Natural killer cell treated with Interleukin-12 subunit alpha and Interleukin-12 subunit beta and Interleukin-15 and Interleukin-18, amount 100 ng/mL, for 72 hours (primary cell): ENCODE measurements at regions not wholly inside any gene's neighbourhood (a gene's known extent, or its start where the extent isn't known, plus 50 kb on each side); places are given as distances from the start of the nearest gene placed in this dataset.

ENCODE experiments used
- ATAC-seq, 2 donors: fragments of 150-1000 bp; cut with Tn5 transposase in 1 of 2; sonication (Bioruptor Pico), chemical (Tn5 transposase) in 1 of 2; 2 replicates each; pipeline ENCODE4 v1.10.0; 2021
- DNase-seq: peaks from one replicate; pipeline ENCODE4 v3.0.0; 2022; ENCODE audit warnings: low spot score
- H3K27ac Mint-ChIP-seq, 2 donors: 1 replicate in 1 of 2; 2 replicates in 1 of 2; pipeline ENCODE4 v1.8.0; 2022; ENCODE audit warnings: mixed read lengths in 2 of 2, mild to moderate bottlenecking in 1 of 2, moderate library complexity in 1 of 2
- H3K27me3 Mint-ChIP-seq, 2 donors: 1 replicate in 1 of 2; 2 replicates in 1 of 2; pipeline ENCODE4 v1.8.0; 2022; ENCODE audit warnings: mixed read lengths in 2 of 2
- H3K36me3 Mint-ChIP-seq: one replicate; pipeline ENCODE4 v1.8.0; 2022; ENCODE audit warnings: mixed read lengths
- H3K4me1 Mint-ChIP-seq, 2 donors: 1 replicate in 1 of 2; 2 replicates in 1 of 2; pipeline ENCODE4 v1.8.0; 2022; ENCODE audit warnings: low read depth in 2 of 2, mixed read lengths in 2 of 2, mild to moderate bottlenecking in 1 of 2
- H3K4me3 Mint-ChIP-seq: one replicate; pipeline ENCODE4 v1.8.0; 2022; ENCODE audit warnings: mixed read lengths
- H3K9me3 Mint-ChIP-seq: 2 replicates; pipeline ENCODE4 v1.8.0; 2022; ENCODE audit warnings: mixed read lengths

GRCh38 chr6:163930012-163930411, 515.5 kb downstream of the QKI start:
- H3K9me3 Mint-ChIP-seq, result no peaks in the 10 kb centered on the region
- no peak overlapping the region for H3K27ac Mint-ChIP-seq

GRCh38 chr6:163929538-163929937, 515.0 kb downstream of the QKI start:
- Mint-ChIP-seq H3K36me3 (no peaks in the 10 kb centered on the region), H3K9me3 (no peaks in the 10 kb centered on the region)

More at GRCh38 chr6:163930012-163930411, 515.5 kb downstream of the QKI start:
- Mint-ChIP-seq H3K4me3 (no peak overlapping the region), H3K4me1 (no peaks in the 10 kb centered on the region), H3K36me3 (no peaks in the 10 kb centered on the region), H3K27me3 (peaks cover 8 to 16% of the 10 kb centered on the region in 2 donors)
- ATAC-seq, result no peak
- DNase-seq, result no peak

GRCh38 chr6:163926642-163927041, 512.1 kb downstream of the QKI start:
- no peaks in the 10 kb centered on the region for H3K4me1 Mint-ChIP-seq
- ATAC-seq, result no peak

More at GRCh38 chr6:163929538-163929937, 515.0 kb downstream of the QKI start:
- no peaks in the 10 kb centered on the region for H3K4me1 Mint-ChIP-seq
- no peak for ATAC-seq
- peaks cover 8 to 14% of the 10 kb centered on the region in 2 donors for H3K27me3 Mint-ChIP-seq
- no peak overlapping the region for H3K4me3 Mint-ChIP-seq
- no peak for DNase-seq
- H3K27ac Mint-ChIP-seq, result no peak overlapping the region

GRCh38 chr6:163925839-163926238, 511.3 kb downstream of the QKI start:
- ATAC-seq, result no peak
- Mint-ChIP-seq H3K4me3 (no peak overlapping the region), H3K27me3 (no peaks in the 10 kb centered on the region), H3K27ac (no peak overlapping the region), H3K4me1 (no peaks in the 10 kb centered on the region), H3K36me3 (no peaks in the 10 kb centered on the region), H3K9me3 (no peaks in the 10 kb centered on the region)
- no peak for DNase-seq

More at GRCh38 chr6:163926642-163927041, 512.1 kb downstream of the QKI start:
- Mint-ChIP-seq H3K27me3 (no peaks in the 10 kb centered on the region), H3K9me3 (no peaks in the 10 kb centered on the region), H3K36me3 (no peaks in the 10 kb centered on the region), H3K4me3 (no peak overlapping the region), H3K27ac (no peak overlapping the region)
- no peak for DNase-seq

- Mint-ChIP-seq H3K27me3 (peaks cover 3 to 4% of the 10 kb centered on the region in 2 donors), H3K9me3 (no peaks in the 10 kb centered on the region), H3K27ac (no peak overlapping the region), H3K36me3 (no peaks in the 10 kb centered on the region), H3K4me1 (no peaks in the 10 kb centered on the region), H3K4me3 (no peak overlapping the region)
- no peak for DNase-seq
- no peak for ATAC-seq
Measured at GRCh38 chr6:163923658-163924411, 509.3 kb downstream of the QKI start.

GRCh38 chr6:163922562-163922961, 508.0 kb downstream of the QKI start:
- Mint-ChIP-seq H3K27ac (no peak overlapping the region), H3K36me3 (no peaks in the 10 kb centered on the region), H3K9me3 (no peaks in the 10 kb centered on the region), H3K4me3 (no peak overlapping the region), H3K27me3 (peaks cover 8 to 11% of the 10 kb centered on the region in 2 donors), H3K4me1 (no peaks in the 10 kb centered on the region)
- DNase-seq (no peak), ATAC-seq (no peak)

GRCh38 chr6:163919652-163920051, 505.1 kb downstream of the QKI start:
- DNase-seq (no peak), ATAC-seq (no peak)
- no peak overlapping the region for H3K27ac Mint-ChIP-seq
- no peaks in the 10 kb centered on the region for H3K4me1 Mint-ChIP-seq
- no peaks in the 10 kb centered on the region for H3K36me3 Mint-ChIP-seq
- peaks cover 8 to 15% of the 10 kb centered on the region in 2 donors for H3K27me3 Mint-ChIP-seq
- no peaks in the 10 kb centered on the region for H3K9me3 Mint-ChIP-seq
- H3K4me3 Mint-ChIP-seq, result no peak overlapping the region

GRCh38 chr6:163916315-163917081, 502.0 kb downstream of the QKI start:
- ATAC-seq (no peak), DNase-seq (no peak)
- Mint-ChIP-seq H3K36me3 (no peaks in the 10 kb centered on the region), H3K4me3 (no peak overlapping the region), H3K27me3 (peaks cover 12 to 21% of the 10 kb centered on the region in 2 donors), H3K9me3 (no peaks in the 10 kb centered on the region), H3K4me1 (no peaks in the 10 kb centered on the region), H3K27ac (no peak overlapping the region)

- Mint-ChIP-seq H3K27ac (no peak overlapping the region), H3K27me3 (peaks cover 22 to 26% of the 10 kb centered on the region in 2 donors), H3K36me3 (no peaks in the 10 kb centered on the region), H3K4me1 (no peaks in the 10 kb centered on the region), H3K9me3 (no peaks in the 10 kb centered on the region), H3K4me3 (no peak overlapping the region)
- ATAC-seq (no peak), DNase-seq (no peak)
Measured at GRCh38 chr6:163915131-163915530, 500.6 kb downstream of the QKI start.

- H3K36me3 Mint-ChIP-seq, result no peaks in the 10 kb centered on the region
- H3K4me3 Mint-ChIP-seq, result no peak overlapping the region
- no peaks in the 10 kb centered on the region for H3K9me3 Mint-ChIP-seq
- DNase-seq (no peak), ATAC-seq (no peak)
- H3K4me1 Mint-ChIP-seq, result no peaks in the 10 kb centered on the region
- peaks cover 21 to 22% of the 10 kb centered on the region in 2 donors for H3K27me3 Mint-ChIP-seq
- no peak overlapping the region for H3K27ac Mint-ChIP-seq
Measured at GRCh38 chr6:163913045-163913444, 498.5 kb downstream of the QKI start.

- DNase-seq, result no peak
- peaks cover 21 to 35% of the 10 kb centered on the region in 2 donors for H3K27me3 Mint-ChIP-seq
- H3K27ac Mint-ChIP-seq, result no peak overlapping the region
- no peaks in the 10 kb centered on the region for H3K36me3 Mint-ChIP-seq
- no peaks in the 10 kb centered on the region for H3K9me3 Mint-ChIP-seq
- no peaks in the 10 kb centered on the region for H3K4me1 Mint-ChIP-seq
- no peak for ATAC-seq
- H3K4me3 Mint-ChIP-seq, result no peak overlapping the region
Measured at GRCh38 chr6:163906006-163906710, 491.6 kb downstream of the QKI start.

- H3K4me1 Mint-ChIP-seq, result no peaks in the 10 kb centered on the region
- ATAC-seq (no peak), DNase-seq (no peak)
- H3K36me3 Mint-ChIP-seq, result no peaks in the 10 kb centered on the region
- H3K27me3 Mint-ChIP-seq, result peaks cover 18 to 24% of the 10 kb centered on the region in 2 donors
- H3K27ac Mint-ChIP-seq, result no peak overlapping the region
- H3K4me3 Mint-ChIP-seq, result no peak overlapping the region
- no peaks in the 10 kb centered on the region for H3K9me3 Mint-ChIP-seq
Measured at GRCh38 chr6:163904186-163904585, 489.7 kb downstream of the QKI start.

- H3K27ac Mint-ChIP-seq, result no peak overlapping the region
- peaks cover 19 to 24% of the 10 kb centered on the region in 2 donors for H3K27me3 Mint-ChIP-seq
- no peak for ATAC-seq
- H3K4me1 Mint-ChIP-seq, result no peaks in the 10 kb centered on the region
- no peak for DNase-seq
- H3K9me3 Mint-ChIP-seq, result no peaks in the 10 kb centered on the region
- H3K4me3 Mint-ChIP-seq, result no peak overlapping the region
- H3K36me3 Mint-ChIP-seq, result no peaks in the 10 kb centered on the region
Measured at GRCh38 chr6:163903541-163903940, 489.0 kb downstream of the QKI start.

- no peak overlapping the region for H3K27ac Mint-ChIP-seq
- no peak overlapping the region for H3K4me3 Mint-ChIP-seq
- ATAC-seq, result no peak
- DNase-seq, result no peak
- no peaks in the 10 kb centered on the region for H3K9me3 Mint-ChIP-seq
- H3K27me3 Mint-ChIP-seq, result peaks cover 15 to 19% of the 10 kb centered on the region in 2 donors
- H3K36me3 Mint-ChIP-seq, result no peaks in the 10 kb centered on the region
- H3K4me1 Mint-ChIP-seq, result no peaks in the 10 kb centered on the region
Measured at GRCh38 chr6:163902993-163903392, 488.5 kb downstream of the QKI start.
